ENCODE measurements at regions not wholly inside any gene's neighbourhood (a gene's known extent, or its start where the extent isn't known, plus 50 kb on each side); places are given as distances from the start of the nearest gene placed in this dataset.

DNA sequence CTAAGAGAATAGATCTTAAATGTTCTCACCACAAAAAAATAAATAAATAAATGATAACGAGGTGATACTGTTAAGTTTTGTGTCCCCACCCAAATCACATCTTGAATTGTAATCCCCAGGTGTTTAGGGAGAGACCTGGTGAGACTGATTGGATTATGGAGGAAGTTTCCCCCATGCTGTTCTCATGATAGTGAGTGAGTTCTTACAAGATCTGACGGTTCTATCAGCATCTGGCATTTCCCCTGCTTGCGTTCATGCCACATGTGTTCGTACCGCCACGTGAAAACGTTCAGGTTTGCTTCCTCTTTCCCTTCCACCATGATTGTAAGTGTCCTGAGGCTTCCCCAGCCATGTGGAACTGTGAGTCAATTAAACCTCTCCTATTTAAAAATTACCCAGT, 1514.8 kb upstream of the TENM4 start:
- H3K9ac ChIP-seq (replicated peaks in 1 of 4; ENCODE audit: extremely low read depth in 1 of 4, low read depth in 3 of 4, low read length in 3 of 4) = no peak overlapping the region
- H3K4me3 ChIP-seq (ENCODE audit: extremely low read depth in 1 of 4, insufficient read depth in 2 of 4, low read depth in 3 of 4, low read length in 4 of 4) = no peak overlapping the region
- H4K20me1 ChIP-seq (replicated peaks in 1 of 2; ENCODE audit: control insufficient read depth in 1 of 2, insufficient read depth in 2 of 2, low read length in 2 of 2) = no peaks in the 10 kb centered on the region
- no peak overlapping the region for H3K4ac ChIP-seq (replicated peaks; ENCODE audit: insufficient read length, low read depth, low read length)
- no peak overlapping the region for H2BK5ac ChIP-seq (ENCODE audit: low read depth, low read length)
- no peak overlapping the region for H2BK12ac ChIP-seq (ENCODE audit: low read depth, low read length)
- no peak overlapping the region for H3K18ac ChIP-seq (ENCODE audit: extremely low read depth, low read length)
- ChIA-PET CTCF (ENCODE audit: partially characterized antibody) (no interaction called here), POLR2A (ENCODE audit: partially characterized antibody) (no interaction called here)
- no peaks in the 10 kb centered on the region for H3K79me1 ChIP-seq (ENCODE audit: low read depth, low read length)
- WGBS, 2 experiments (ENCODE audit: extremely low coverage in 1 of 2, insufficient coverage in 1 of 2, insufficient read length in 1 of 2, insufficient replicate concordance in 2 of 2, low coverage in 1 of 2, low lambda C conversion rate in 2 of 2, missing lambda C conversion rate in 1 of 2) = 91% methylated on average over 7 of the region's 7 CpGs; no CpG with 5 or more reads in 1 of the 2 experiments
- H2AK5ac ChIP-seq (ENCODE audit: low read depth, low read length) = no peak overlapping the region
- no peak overlapping the region for H3K23ac ChIP-seq (ENCODE audit: insufficient read length)
- H3K14ac ChIP-seq (ENCODE audit: insufficient read length) = no peak overlapping the region
- no peak overlapping the region for H2BK15ac ChIP-seq (ENCODE audit: low read length)
- H3K27ac ChIP-seq (ENCODE audit: low read depth, low read length) = no peak overlapping the region
- H3K36me3 ChIP-seq (ENCODE audit: control insufficient read depth in 2 of 4, insufficient read depth in 4 of 4, low read length in 3 of 4) = no peaks in the 10 kb centered on the region
- H3K27me3 ChIP-seq (replicated peaks in 1 of 4; ENCODE audit: control insufficient read depth in 3 of 4, extremely low read depth in 1 of 4, insufficient read depth in 3 of 4, low read length in 3 of 4) = no peaks in the 10 kb centered on the region
- no peak overlapping the region for H2BK120ac ChIP-seq (replicated peaks; ENCODE audit: low read depth, low read length)
- no peak for DNase-seq (ENCODE audit: low read depth in 1 of 2, low spot score in 2 of 2)
- no peak overlapping the region for H3K56ac ChIP-seq (replicated peaks; ENCODE audit: insufficient read length, low read depth, low read length)
- H4K5ac ChIP-seq (ENCODE audit: insufficient read length, low read depth, low read length) = no peak overlapping the region
- no peak overlapping the region for H4K91ac ChIP-seq (replicated peaks; ENCODE audit: insufficient read length, low read length)
- no peak overlapping the region for H2BK20ac ChIP-seq (ENCODE audit: low read length)
- no peak overlapping the region for H3K4me2 ChIP-seq (ENCODE audit: insufficient read depth in 1 of 2, low read depth in 2 of 2, low read length in 2 of 2)
- H3K9me3 ChIP-seq (ENCODE audit: insufficient read depth in 2 of 2, low read depth in 1 of 2, low read length in 1 of 2) = no peaks in the 10 kb centered on the region
- H3K4me1 ChIP-seq (replicated peaks in 1 of 4; ENCODE audit: control insufficient read depth in 3 of 4, insufficient read depth in 4 of 4, low read length in 3 of 4) = no peaks in the 10 kb centered on the region
- no peak for FAIRE-seq
- H3K79me2 ChIP-seq (ENCODE audit: control insufficient read depth in 1 of 2, insufficient read depth in 2 of 2, low read length in 2 of 2) = no peaks in the 10 kb centered on the region
- H4K8ac ChIP-seq (ENCODE audit: extremely low read depth, insufficient read depth, low read length) = no peak overlapping the region
- H2AFZ ChIP-seq (ENCODE audit: low read length) = no peak overlapping the region
- no peaks in the 10 kb centered on the region for H3K23me2 ChIP-seq (ENCODE audit: low read depth, low read length)
- TF ChIP-seq, protein P1, sequence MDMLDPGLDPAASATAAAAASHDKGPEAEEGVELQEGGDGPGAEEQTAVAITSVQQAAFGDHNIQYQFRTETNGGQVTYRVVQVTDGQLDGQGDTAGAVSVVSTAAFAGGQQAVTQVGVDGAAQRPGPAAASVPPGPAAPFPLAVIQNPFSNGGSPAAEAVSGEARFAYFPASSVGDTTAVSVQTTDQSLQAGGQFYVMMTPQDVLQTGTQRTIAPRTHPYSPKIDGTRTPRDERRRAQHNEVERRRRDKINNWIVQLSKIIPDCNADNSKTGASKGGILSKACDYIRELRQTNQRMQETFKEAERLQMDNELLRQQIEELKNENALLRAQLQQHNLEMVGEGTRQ (IDR thresholded peaks at IDR 0.05; ENCODE audit: low read length) = no peak
- TF ChIP-seq RNF2 (IDR thresholded peaks at IDR 0.05; ENCODE audit: borderline replicate concordance, low read depth, low read length, missing control alignments, poor library complexity, severe bottlenecking) = no peak
- TF ChIP-seq EP300 (IDR thresholded peaks at IDR 0.05; ENCODE audit: borderline replicate concordance in 1 of 2, low read depth in 2 of 2, low read length in 2 of 2) = no peak
- TF ChIP-seq TEAD4 (IDR thresholded peaks at IDR 0.05; ENCODE audit: low read depth, low read length) = no peak
- TF ChIP-seq KDM4A (IDR thresholded peaks at IDR 0.05; ENCODE audit: low read depth, low read length, severe bottlenecking) = no peak
- no peak for TF ChIP-seq TAF7 (optimal IDR thresholded peaks at IDR 0.05; ENCODE audit: borderline replicate concordance, low read depth, low read length)
- TF ChIP-seq RXRA (IDR thresholded peaks at IDR 0.05; ENCODE audit: insufficient read depth, low read depth, low read length) = no peak
- no peak for TF ChIP-seq SRF (IDR thresholded peaks at IDR 0.05; ENCODE audit: low read depth, low read length)
- TF ChIP-seq, protein P2, sequence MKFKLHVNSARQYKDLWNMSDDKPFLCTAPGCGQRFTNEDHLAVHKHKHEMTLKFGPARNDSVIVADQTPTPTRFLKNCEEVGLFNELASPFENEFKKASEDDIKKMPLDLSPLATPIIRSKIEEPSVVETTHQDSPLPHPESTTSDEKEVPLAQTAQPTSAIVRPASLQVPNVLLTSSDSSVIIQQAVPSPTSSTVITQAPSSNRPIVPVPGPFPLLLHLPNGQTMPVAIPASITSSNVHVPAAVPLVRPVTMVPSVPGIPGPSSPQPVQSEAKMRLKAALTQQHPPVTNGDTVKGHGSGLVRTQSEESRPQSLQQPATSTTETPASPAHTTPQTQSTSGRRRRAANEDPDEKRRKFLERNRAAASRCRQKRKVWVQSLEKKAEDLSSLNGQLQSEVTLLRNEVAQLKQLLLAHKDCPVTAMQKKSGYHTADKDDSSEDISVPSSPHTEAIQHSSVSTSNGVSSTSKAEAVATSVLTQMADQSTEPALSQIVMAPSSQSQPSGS (IDR thresholded peaks at IDR 0.05; ENCODE audit: low read length) = no peak
- TF ChIP-seq POU5F1 (IDR thresholded peaks at IDR 0.05; ENCODE audit: low read depth, low read length) = no peak
- no peak for TF ChIP-seq BACH1 (IDR thresholded peaks at IDR 0.05; ENCODE audit: low read length)
- TF ChIP-seq TBP (IDR thresholded peaks at IDR 0.05; ENCODE audit: low read depth, low read length) = no peak

Measured in H1 (cell line).